ENCODE measurements at regions not wholly inside any gene's neighbourhood (a gene's known extent, or its start where the extent isn't known, plus 50 kb on each side); places are given as distances from the start of the nearest gene placed in this dataset.
"Not testable (repeated sequence)": the region's sequence is repeated elsewhere in the genome, so short reads cannot be mapped to it uniquely, and the experiment has no call there.

DNA sequence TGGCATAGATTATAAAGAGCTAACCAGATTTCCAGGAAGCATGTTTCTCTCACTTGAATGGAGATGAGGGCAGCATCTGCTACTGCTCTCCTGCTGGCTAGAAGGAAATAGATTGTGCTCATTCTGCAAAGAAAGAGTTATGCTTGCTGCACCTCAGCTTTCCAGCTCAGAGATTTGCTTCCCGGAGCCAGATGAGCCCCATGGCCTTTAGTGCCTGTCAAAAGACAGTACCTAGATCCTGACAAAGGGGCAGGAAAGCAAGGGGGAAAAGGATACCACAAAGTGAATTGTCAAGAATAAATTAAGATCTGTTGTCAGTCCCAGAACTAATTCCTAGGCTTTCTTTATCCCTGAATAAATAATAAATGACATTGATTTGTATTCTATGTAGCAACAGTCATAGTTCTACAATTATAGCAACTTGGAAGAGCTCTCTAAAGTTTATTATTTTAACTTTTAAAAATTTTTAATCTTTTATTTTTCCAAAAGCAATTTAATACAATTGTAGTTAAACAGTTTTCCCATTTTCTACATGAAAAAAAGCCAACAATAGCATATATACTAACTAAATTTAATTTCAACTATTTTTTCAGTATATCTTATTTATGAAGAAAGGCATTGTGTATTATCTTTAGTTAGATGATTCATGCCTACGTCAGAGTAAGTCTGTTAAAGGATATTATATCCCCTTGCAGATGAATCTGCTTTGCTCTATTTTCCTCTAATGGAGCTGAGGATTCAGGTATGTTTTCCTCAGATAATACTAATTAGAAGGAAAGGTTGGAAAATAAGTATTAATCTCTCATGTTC is 306.1 kb upstream of the DDI1 start:
- peak; percentile 5 for DNase-seq (ENCODE audit: low read depth, low spot score)

DNA sequence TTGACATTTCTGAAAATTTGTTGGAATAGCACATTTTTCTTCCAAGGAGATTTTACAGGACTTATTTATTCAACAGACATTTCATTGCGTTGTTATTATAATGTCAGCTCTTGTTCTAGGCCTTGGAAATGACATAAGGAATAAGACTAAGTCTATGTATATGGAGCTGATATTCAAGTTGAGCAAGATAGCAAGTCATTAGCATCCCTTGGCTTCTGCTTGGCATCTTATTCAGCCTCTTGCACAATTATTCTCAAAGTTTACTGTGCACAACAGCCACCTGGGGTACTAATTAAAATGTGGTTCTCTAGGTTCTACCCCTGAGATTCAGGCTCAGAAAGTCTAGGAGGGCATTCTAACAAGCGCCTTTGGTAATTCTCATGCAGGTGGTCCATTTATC is 304.8 kb upstream of the DDI1 start:
- no peak for DNase-seq (ENCODE audit: low read depth, low spot score)

DNA sequence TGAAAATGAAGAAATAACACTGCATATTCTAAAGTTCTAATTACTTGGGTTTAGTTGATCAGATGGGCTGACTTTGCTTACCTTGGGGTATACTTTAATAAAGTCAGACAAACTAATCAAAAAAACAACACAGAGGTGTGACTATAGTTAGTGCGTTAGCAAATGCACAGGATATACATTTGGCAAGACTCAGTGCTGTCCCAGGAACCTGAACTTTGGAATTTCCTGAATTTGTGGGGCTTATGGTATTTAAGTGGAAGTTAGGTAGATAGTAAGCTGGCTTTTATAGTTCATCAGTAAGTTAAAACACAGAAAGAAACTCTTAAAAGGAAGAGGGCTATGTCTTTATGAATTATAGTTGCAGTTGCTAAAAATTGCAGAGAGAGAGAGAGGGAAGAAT is 302.6 kb upstream of the DDI1 start:
- DNase-seq (ENCODE audit: low read depth, low spot score) = no peak

DNA sequence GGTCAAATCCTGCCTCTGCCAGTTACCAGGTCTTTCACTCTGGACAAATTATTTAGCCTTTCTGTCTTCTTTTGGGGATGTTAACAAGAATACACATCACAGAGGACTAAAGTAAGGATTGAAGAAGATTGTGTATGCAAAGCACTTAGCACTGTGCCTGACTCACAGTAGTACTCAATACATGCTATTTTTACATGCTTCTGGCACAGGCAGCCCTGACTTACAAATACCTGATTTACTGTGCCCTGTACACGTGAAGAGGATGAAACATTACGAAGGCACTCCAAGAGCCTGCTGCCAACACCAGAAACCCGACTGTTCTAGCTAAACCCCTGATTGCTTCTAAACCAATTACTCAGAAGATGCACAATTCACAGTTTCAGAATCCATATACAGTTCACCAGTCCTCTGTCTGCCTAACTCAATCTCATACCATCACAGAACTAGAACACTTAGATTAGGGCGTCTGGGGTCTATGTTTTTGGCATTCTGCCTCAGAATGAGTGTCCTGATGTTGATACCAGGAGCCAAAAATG is 300.9 kb upstream of the DDI1 start:
- DNase-seq (ENCODE audit: low read depth, low spot score) = peak; percentile 24

DNA sequence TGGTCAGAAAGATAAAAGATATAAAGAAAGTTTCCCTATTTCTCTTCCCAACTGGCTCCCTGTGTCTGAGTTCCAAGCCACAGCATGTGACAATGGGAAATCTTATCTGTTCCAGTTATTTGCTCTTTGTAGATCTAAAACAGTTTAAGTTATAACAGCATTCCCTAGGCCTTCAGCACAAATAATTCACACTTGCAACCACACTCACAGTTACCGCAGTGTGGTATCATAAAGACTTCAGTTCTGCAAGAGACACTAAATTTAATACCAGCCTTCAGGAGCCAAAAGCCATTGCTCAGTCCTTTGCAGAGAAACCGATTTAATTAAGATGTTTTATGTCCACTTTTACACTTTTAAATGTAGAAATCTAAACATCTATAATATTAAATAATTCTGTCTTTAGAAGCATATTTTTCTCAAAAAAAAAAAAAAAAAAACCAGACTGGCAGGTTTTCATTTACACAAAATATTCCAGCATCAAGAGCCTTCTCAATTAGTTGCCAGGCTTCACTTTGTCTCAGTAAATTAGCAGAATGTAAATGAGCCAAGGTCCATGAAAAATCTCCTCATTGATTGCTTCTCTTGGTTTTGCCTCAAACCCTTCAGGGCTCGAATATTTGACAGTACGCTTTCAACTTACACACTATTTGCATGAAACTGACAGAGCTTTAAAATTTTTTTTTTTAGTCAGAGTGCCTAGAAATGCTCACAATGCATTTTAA is 300.0 kb upstream of the DDI1 start:
- DNase-seq (ENCODE audit: low read depth, low spot score) = peak; percentile 13

DNA sequence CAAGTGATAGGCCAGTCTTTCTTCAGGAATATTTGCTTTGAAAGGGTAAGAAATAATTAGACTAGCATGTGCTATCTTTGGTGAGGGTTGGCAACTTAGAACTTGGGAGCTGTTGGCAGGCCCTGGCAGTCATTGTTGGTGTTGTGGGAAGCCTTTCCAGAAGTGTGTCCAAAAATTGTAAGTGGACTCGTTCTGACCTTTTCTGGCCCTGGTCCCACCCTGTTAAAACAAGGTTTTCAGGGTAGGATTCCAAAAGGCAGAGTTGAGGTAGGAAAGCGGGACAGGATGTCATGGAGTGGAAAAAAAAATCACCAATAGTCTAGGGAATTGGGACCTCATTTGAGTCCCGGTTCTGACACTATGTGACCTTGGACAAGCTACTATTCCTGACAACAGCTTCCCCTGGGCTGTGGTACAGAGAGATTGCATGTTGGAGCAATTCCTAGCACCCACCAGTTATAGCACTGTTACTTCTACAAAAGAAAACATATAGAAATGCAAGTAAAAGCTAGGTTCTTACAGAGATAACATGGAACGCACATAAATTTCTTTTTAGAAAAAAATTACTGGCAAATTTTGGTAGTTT is 299.3 kb upstream of the DDI1 start:
- peak; percentile 59 for DNase-seq (ENCODE audit: low read depth, low spot score)

DNA sequence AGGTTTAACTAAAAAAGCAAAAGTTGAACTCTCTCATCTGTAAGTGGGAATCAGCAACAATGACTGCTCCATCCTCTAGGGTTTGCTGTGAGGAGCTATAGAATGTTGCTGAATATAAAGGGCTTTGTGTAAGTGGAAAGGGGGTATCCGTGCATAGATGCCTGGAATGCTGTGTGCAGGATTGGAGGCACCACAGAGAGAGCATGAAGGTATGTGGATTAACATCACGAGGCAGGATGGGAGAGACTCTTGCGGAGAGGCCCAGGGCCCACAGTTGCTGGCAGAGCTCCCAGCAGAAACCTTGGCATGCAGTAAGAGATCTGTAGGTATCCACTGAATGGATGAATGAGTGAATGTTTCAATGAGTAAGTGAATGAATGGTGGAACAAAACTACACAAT is 298.7 kb upstream of the DDI1 start:
- peak; percentile 81 for DNase-seq (ENCODE audit: low read depth, low spot score)

DNA sequence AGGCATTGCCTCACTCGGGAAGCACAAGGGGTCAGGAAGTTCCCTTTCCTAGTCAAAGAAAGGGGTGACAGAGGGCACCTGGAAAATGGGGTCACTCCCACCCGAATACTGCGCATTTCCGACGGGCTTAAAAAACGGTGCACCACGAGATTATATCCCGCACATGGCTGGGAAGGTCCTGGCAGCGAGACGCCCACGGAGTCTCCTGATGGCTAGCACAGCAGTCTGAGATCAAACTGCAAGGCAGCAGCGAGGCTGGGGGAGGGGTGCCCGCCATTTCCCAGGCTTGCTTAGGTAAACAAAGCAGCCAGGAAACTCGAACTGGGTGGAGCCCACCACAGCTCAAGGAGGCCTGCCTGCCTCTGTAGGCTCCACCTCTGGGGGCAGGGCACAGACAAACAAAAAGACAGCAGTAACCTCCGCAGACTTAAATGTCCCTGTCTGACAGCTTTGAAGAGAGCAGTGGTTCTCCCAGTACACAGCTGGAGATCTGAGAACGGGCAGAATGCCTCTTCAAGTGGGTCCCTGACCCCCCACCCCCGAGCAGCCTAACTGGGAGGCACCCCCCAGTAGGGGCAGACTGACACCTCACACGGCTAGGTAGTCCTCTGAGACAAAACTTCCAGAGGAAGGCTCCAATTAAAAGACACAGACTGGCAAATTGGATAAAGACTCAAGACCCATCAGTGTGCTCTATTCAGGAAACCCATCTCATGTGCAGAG is 297.2 kb upstream of the DDI1 start:
- not testable (repeated sequence) for DNase-seq (ENCODE audit: low read depth, low spot score)

DNA sequence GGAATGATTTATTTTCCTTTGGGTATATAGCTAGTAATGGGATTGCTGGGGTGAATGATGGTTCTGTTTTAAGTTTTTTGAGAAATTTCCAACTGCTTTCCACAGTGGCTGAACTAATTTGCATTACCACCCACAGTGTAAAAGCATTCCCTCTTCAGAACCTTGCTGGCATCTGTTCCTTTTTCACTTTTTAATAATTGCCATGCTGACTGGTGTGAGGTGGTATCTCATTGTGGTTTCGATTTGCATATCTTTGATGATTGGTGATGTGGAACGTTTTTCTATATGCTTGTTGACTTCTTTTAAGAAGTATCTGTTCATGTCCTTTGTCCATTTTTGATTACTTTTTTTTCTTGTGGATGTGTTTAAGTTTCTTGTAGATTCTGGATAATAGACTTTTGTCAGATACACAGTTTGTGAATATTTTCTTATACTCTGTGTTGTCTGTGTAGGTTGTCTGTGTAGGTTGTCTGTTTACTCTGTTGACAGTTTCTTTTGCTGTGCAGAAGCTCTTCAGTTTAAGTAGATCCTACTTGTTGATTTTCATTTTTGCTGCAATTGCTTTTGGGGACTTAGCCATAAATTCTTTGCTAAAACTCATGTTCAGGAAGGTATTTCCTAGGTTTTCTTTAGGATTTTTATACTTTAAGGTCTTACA is 291.8 kb upstream of the DDI1 start:
- peak; percentile 72 for DNase-seq (ENCODE audit: low read depth, low spot score)

DNA sequence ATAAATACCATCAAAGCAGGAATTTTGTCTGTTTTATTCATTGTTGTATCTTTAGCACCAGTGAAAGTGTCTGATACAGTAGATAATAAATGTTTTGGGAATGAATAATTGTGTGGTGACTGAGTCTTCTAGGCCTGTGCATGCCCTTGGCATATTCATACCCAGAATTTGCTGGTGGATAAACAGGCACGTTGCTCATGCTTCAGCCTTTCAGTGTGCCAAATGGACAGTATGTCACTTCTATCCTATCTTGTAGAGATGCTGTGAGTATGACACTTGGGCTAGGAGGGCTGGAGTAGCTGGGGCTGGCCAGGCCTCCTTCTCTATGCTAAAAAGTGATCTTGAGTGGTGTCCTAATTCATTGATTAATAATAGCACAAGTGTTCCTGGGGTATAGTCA is 287.3 kb upstream of the DDI1 start:
- peak; percentile 12 for DNase-seq (ENCODE audit: low read depth, low spot score)

DNA sequence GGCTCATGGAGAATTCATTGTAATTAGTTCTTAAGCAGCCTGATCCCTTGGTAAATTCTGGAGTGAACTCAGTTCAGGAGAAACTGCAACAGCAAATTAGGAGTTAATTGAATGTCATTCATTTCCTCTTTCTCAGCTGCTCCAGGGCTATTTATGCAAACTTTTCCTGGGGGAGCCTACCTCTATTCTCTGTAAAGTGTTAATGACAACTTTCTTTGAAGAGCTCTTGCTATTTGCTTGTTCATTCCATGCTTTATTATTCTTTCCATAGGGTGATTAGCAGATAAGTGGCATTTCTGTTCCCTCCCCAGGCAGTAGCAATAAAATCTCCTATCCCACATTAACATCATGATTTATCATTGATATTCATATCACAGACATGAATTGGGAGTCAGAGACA is 267.6 kb upstream of the DDI1 start:
- peak; percentile 2 for DNase-seq (ENCODE audit: low read depth, low spot score)

DNA sequence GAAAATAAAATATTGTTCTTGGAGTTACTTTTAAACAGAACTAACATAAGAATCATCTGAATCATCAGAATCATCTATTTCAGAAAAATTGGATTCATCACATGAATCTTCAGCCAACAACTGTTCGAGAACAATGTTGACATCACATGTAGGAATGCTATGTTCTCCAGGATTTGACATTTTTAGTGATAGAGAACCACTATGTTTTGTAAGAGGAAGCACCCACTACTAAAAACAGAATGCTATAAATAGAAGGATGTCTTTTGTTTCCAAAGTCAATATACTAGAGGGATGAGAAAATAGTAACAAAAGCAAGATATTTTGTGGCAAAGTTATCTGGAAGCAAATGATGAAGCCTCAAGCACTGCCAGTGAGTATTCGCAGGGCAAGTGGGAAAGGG is 263.4 kb upstream of the DDI1 start:
- no peak for DNase-seq (ENCODE audit: low read depth, low spot score)

DNA sequence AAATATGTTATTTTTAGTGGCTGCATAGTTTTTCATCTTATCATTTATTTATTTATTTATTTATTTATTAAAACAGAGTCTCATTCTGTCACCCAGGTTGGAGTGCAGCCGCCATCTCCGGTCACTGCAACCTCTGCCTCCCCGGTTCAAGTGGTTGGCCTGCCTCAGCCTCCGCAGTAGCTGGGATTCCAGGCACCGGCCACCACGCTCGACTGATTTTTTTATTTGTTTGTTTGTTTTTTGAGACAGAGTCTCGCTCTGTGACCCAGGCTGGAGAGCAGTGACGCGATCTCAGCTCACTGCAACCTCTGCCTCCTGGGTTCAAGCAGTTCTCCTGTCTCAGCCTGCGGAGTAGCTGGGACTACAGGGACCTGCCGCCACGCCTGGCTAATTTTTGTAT is 262.9 kb upstream of the DDI1 start:
- no peak for DNase-seq (ENCODE audit: low read depth, low spot score)

DNA sequence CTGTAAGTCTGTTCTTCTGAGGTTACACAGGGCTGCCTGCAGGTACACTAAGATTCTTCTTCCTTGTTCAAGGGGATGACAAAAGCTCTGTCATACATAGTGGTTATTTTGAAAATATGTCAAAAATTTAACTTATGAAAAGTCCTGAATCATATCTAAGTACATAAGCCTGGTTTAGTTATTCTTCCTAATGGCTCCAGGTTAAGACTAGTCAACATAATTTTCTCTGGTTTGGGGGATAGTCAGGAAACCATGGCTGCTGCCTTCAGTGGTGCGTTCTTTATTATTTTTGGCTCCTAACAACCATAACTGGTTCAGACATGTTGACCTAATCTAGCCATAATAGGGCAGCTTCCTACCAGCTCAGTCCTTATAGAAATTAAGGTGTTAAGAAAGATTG is 257.4 kb upstream of the DDI1 start:
- DNase-seq (ENCODE audit: low read depth, low spot score) = no peak

DNA sequence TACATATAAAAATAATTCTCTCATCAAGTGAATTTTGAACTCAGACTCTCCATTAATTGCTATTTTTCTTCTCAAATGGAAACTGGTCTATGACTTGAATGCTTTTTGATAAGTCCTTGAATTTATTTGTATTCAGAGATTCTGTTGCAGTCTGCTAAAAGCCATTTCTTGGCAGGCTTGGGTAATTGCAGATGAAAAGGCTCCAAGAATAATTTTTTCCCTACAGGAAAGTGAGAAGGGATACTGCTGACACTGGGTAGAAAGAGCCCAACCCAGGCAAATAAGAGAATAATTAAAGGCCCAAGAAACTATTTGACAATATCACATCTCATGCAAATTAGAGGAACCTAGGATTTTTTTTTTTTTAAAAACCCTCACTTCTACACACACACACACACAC is 246.5 kb upstream of the DDI1 start:
- DNase-seq (ENCODE audit: low read depth, low spot score) = peak; percentile 43

DNA sequence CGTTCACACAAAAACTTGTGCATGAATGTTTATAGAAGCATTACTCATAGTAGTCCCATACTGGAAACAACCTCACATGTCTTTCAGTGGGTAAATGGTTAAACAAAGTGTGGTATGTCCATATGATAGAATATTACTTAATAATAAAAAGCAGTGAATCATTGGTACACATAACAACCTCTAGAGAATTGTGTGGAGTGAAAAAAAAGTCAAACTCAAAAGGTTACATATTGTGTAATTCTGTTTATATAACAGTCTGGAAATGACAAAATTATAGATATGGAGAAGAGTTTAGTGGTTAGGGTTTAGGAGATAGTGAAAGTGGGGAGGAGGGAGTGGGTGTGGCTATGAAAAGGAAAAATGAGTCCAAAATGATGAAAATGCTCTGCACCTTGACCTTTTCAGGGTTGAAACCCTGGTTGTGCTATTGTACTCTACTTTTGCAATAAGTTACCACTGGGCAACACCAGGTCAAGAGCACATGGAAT is 243.4 kb upstream of the DDI1 start:
- DNase-seq (ENCODE audit: low read depth, low spot score) = no peak

DNA sequence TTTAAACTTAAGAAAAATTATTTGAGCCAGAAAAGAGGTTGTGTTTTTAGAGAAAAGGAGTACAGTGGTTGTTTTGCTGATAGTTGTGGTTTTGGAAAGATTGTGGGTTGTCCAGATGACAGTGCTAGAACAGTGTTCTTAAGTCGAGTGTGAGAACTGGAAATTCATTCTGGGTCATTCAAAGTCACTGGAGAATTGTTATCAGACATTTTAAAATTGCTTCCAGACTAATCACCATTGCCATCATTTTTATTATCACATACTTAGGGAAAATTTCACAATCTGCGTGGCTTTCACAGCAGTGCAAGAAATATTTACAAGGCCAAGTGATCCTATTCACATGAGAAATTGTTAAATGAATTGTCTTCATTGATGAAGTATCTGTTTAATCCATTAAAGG is 242.2 kb upstream of the DDI1 start:
- no peak for DNase-seq (ENCODE audit: low read depth, low spot score)

DNA sequence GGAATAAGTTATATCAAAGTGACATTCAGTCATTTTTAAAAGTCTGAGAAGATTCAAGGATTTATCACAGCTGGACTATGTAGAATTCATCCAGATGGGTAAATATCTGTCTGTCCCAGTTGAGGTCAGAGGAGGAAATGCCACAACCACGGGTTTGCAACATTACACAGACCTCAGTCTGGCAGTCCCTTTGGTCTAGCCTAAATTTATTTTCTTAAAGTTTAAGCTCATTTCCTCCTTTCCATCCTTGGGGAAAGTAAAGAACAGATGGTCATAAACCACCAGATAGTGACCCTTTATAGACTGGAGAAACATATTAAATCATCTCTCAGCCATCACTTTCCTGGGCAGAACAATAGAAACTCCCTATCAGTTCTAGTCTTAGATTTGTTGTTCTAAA is 238.4 kb upstream of the DDI1 start:
- no peak for DNase-seq (ENCODE audit: low read depth, low spot score)

DNA sequence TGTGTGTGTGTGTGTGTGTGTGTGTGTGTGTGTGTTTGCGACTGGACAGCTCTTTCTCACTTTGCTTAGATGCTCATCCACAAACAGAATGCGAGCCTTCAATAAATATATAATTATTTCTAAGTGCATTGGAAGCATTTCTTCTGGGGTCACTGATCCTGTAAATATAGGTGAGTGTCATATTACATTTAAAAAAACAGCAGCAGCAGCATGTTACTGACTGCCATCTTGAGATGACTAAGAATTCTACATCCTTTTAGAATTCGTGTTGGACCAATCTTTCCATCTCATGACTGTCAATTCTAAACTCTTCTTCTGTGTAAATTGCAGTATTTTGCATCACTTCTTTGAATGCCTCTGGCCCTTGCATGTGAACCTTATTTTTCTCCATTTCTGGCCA is 238.0 kb upstream of the DDI1 start:
- DNase-seq (ENCODE audit: low read depth, low spot score) = no peak

DNA sequence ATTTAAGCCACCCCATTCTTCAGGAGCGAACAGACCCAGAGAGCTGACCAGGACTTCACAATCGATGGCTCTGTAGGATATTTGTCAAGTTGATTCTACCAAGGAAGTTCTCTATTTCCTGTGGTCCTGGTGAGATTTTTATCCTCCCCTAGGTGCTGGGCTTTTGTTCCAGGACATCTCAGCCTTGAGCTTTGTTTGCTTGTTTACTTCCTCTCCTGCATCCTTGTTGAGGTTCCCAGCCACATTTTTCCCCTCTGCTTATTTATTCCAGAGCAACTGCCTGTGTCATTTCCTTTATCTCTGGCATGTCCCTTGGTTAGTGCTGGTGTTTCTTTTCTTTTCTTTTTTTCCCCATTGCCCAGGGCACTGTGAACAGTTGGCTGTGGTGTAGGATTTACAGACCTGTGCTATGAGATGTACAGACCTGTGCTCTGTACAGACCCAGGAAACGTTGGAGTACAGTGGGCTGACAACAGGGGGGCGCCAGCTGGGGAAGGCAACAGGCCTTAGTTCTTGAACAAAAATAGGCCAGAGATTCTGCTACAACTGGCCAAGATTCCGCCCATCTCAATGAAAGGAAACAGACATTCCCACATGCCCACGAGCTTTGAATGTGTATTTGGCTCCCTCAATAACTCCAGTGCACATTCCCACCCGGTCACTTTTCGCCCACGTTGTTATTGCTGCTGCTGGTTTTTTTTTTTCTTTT is 235.9 kb upstream of the DDI1 start:
- peak; percentile 49 for DNase-seq (ENCODE audit: low read depth, low spot score)

DNA sequence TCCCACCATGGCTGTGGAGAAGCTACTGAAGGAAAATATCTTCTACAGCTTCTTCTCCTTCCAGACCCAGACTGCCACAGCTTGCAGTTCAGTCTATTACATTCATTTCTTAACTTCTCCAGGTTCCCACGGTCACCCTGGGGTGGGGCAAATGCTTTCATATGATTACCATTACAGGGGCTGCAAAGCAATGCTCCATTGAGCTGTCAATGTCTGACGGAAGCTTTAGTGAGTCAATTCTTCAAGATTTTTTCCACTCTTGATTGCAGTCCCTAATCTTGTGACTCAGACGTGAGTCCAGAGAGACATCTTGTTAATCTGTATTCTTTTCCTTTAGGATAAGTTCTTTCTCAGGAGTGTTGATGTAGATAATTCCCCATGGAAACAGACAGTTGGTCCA is 233.4 kb upstream of the DDI1 start:
- peak; percentile 60 for DNase-seq (ENCODE audit: low read depth, low spot score)
